NCI-H748 (cell line): ENCODE measurements at regions not wholly inside any gene's neighbourhood (a gene's known extent, or its start where the extent isn't known, plus 50 kb on each side); places are given as distances from the start of the nearest gene placed in this dataset.
A peak's percentile ranks its signal among the peaks of the same experiment; 100 is the strongest.

Source experiments
- DNase-seq: peaks from one replicate; lab custom pipeline; 2025; ENCODE audit not compliant: unreplicated experiment; lab: John Stamatoyannopoulos, UW

DNA sequence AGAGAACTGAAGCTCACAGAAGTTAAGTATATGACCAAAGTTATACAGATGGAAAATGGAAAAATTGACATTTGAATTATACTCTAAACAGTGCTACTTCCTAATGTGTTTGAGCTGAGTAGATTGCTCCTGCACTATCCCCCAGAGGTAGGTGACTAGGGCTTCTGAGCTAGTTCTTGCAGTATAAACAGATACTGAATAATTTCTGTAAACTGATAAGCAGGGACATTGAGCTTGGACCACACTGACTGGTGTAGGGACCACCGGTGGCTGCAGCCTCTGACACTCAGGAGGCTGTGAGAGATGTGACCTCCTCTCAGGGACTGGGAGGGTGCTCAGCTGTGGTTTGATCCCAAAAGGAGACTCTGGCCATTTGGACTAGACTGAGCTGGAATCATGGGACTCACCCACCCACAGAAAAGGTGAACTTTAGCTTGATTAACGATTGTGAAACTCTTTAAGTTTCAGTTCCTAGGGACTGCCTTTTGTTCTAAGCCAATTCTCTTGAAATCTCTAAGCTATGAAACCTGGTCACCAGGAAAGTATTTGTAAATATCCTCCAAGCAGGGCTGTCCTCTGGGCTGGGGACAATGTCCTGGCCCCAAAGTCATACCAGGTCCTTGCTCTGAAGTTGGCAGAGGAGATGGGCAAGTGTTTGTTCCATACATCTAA, 291.5 kb downstream of the SEC61B start:
- no peak for DNase-seq

DNA sequence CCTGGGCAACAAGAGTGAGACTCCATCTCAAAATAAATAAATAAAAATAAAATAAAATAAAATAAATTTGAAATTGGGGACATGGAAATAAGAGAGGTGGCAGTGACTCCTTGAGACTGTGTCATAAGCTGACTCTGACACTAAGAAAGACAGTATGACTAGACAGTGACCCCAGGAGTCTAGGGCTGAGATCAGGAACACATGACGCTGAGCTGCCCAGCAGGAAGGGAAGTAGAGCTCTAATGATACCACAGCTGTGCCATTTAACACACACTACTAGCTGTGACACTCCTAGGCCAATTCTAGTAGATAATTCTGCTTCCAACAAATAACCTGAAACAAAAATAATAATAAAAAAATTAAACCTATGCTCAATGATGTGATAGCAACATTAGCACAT, 293.0 kb downstream of the SEC61B start:
- DNase-seq = no peak

- no peak for DNase-seq
These were observed 294.0 kb downstream of the SEC61B start for GRCh38 chr9:99515895-99516656.

- no peak for DNase-seq
These were observed 294.6 kb downstream of the SEC61B start for GRCh38 chr9:99516657-99517049.

GRCh38 chr9:99523838-99524237, 297.8 kb upstream of the NR4A3 start:
- DNase-seq = no peak

DNA sequence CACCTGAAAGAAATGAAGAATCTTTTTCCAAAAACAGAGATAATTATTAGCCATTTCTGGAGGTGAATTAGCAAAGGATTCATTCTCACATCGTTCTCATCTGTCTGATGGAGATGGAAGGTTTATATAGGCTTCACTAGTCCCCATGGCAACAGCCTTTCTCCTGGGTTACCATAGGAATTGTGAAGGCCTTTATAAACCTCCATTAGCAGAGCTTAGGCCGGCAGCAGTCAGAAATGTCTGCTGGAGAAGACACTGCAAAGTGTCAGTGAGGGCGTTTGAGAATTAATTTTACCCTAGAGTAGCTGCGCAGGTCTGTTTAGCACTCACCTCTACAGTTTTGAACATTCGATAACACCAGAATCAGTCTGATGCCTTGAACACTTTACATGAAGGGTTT, 290.4 kb upstream of the NR4A3 start:
- peak; percentile 71 for DNase-seq

- DNase-seq = no peak
These were observed 288.3 kb upstream of the NR4A3 start for GRCh38 chr9:99533421-99533820.

DNA sequence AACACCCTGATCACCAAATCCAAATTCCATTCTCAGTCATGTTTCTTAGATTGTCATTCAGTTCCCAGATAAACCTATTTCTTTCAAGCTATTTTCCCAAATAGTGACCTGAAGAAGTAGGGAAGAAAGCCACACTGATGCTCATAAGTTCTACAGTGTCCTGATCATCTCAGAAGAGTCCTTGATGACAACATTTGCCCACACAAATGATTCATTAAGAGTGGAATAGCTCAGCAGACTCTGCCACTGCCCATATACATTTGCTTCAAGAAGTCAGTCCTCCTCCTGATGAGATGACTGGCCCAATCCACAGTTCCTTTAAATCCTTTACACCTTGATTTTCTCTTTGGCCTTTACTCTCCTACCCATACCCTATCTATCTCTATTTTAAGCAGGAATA, 283.7 kb upstream of the NR4A3 start:
- DNase-seq = no peak

GRCh38 chr9:99544526-99544925, 277.2 kb upstream of the NR4A3 start:
- no peak for DNase-seq

DNA sequence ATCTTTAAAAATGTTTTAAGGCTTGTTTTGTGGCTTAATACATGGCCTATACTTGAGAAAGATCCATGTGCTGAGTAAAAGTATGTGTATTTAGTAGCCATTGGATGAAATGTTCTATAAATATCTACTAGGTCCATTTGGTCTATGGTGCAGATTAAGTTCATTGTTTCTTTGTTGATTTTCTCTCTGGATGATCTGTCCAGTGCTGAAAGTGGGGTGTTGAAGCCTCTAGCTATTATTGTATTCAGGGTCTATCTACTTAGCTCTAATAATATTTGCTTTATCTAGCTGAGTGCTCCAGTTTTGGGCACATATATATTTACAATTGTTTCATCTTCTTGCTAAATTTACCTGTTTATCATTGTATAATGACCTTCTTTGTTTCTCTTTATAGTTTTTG, 272.2 kb upstream of the NR4A3 start:
- peak; percentile 9 for DNase-seq

DNA sequence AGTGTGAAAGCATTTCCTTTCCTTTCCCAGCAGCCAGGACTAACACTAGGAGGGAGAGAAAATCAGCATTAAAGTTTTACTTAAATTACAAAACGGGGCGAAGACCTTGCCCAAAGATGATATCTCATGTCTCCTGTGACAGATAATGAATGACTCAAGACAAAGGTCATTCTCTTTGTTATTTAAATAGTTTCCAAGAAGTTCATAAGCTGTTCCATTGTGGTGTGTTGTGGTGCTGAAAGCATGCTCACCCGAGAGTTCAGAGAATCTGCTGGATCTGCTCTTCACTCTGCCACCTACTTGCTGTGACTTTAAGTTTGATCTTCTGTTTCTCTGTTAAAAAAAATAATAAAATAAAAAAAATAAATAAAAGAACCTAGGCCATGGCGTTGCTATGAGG, 265.9 kb upstream of the NR4A3 start:
- no peak for DNase-seq

DNA sequence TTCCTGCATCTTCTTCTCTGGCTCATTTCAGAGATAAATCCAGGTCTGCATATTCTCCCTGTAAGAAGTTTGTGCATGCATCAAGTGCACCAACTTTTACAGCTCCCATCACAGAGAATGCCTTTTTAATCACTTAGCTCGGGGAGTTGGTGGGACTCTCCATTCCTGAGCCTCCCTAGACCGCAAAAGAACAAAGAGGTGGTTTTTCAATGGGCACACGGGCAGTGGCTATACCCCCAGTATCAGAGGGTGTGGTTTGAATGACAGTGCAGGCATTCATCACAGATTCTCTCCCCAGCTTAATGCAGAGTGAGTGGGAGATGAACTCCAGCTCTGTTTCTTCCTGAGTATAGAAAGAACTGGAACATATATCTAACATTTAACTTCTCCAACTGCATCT, 264.7 kb upstream of the NR4A3 start:
- DNase-seq = no peak

DNA sequence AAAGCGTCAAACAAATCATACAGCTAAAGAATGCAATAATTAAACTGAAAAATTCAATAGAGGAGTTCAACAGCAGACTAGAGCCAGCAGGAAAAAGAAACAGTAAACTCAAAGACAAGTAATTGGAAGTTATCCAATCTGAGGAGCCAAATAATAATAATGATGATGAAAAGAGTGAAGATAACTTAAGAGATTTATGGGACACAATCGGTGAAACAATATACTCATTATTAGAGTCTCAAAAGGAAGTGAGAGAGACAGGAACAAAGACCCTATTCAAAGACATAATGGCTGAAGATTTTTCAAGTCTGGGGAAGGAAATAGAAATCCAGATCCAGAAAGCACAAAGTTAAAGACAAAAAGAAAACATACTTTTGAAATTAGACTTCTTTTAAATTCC, 263.9 kb upstream of the NR4A3 start:
- no peak for DNase-seq

DNA sequence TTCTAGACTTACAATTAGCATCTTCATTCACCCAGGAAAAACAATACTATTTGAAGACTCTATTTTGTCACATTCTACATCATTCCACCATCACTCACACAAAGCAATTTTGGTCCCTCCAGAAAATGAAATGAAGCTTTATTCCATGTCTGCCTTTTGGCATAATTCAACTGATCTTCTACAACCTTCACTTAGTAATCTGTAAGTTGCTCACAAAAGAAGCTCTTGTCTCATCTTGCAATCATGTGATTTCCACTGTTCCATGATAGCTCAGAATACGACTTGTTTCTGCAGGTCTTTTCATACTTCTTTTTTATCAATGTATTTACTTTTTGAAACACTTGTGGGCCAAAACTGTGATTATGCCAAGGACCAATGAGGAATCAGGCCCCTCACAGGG, 261.9 kb upstream of the NR4A3 start:
- no peak for DNase-seq

DNA sequence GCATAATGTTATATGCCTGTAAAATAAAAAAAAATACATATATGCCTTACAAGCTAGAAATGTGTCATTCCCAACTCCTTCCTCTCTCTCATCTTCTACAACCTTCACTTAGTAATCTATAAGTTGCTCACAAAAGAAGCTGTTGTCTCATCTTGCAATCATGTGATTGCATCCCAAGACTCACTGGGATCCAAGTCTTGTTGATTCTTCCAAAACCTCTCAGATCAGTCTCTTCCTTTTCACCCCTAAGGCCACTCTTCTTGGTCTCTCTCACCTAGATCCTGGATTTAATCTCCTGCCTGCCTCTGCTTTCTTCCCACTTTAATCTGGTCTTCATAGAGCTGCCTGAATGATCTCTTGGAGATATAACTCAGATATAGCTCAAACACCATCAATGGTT, 261.1 kb upstream of the NR4A3 start:
- DNase-seq = no peak

GRCh38 chr9:99561509-99561917, 260.2 kb upstream of the NR4A3 start:
- DNase-seq = no peak

- DNase-seq = no peak
These were observed 259.6 kb upstream of the NR4A3 start for GRCh38 chr9:99561961-99562565.

- DNase-seq = no peak
These were observed 258.3 kb upstream of the NR4A3 start for GRCh38 chr9:99563364-99563763.

- DNase-seq = no peak
These were observed 256.5 kb upstream of the NR4A3 start for GRCh38 chr9:99565203-99565602.

DNA sequence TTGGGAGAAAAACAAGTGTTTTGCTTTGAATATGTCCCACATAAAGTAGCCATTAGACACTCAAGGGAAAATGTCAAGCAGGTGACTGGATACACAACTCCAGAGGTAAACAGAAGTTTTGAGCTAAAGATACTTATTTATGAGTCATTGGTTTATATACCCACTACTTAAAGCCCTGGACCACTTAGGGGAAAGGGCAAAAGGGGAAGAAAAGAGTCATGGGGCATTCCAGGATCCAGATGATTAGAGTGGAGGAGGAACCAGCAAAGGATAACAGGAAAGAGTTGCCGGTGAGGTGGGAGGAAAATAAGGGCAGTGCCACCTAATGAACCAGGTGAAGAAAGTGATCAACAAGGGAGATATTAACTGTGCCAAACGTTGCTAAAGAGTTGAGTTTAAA, 254.2 kb upstream of the NR4A3 start:
- DNase-seq = no peak

GRCh38 chr9:99569840-99570239, 251.8 kb upstream of the NR4A3 start:
- no peak for DNase-seq

GRCh38 chr9:99572567-99572966, 249.1 kb upstream of the NR4A3 start:
- no peak for DNase-seq
